Type B pancreatic cell (in vitro differentiated cells): ENCODE measurements at regions not wholly inside any gene's neighbourhood (a gene's known extent, or its start where the extent isn't known, plus 50 kb on each side); places are given as distances from the start of the nearest gene placed in this dataset.

Source experiments
- DNase-seq: peaks from one replicate; pipeline ENCODE4 v3.0.0; 2021; ENCODE audit warnings: mixed read lengths; ENCODE audit not compliant: unreplicated experiment; ENCODE audit errors: extremely low spot score
- H3K27ac Mint-ChIP-seq: 2 replicates; pipeline ENCODE4 v1.8.0; 2021; ENCODE audit warnings: mild to moderate bottlenecking, mixed read lengths
- H3K27me3 Mint-ChIP-seq: 2 replicates; pipeline ENCODE4 v1.8.0; 2021; ENCODE audit warnings: mixed read lengths
- H3K36me3 Mint-ChIP-seq: 2 replicates; pipeline ENCODE4 v1.8.0; 2021; ENCODE audit warnings: mixed read lengths
- H3K4me1 Mint-ChIP-seq: one replicate; pipeline ENCODE4 v1.8.0; 2021; ENCODE audit warnings: mixed read lengths; ENCODE audit not compliant: unreplicated experiment
- H3K4me3 Mint-ChIP-seq: 2 replicates; pipeline ENCODE4 v1.8.0; 2021; ENCODE audit warnings: mild to moderate bottlenecking, mixed read lengths
- H3K9me3 Mint-ChIP-seq: 2 replicates; pipeline ENCODE4 v1.8.0; 2021; ENCODE audit warnings: mixed read lengths
- TF ChIP-seq, protein P1 (sequence below): fragments of 200-600 bp; sonication (generic); conservative IDR thresholded peaks from 2 replicates; pipeline ENCODE4 v1.5.0; 2021; ENCODE audit warnings: antibody characterized with exemption, mild to moderate bottlenecking

DNA sequence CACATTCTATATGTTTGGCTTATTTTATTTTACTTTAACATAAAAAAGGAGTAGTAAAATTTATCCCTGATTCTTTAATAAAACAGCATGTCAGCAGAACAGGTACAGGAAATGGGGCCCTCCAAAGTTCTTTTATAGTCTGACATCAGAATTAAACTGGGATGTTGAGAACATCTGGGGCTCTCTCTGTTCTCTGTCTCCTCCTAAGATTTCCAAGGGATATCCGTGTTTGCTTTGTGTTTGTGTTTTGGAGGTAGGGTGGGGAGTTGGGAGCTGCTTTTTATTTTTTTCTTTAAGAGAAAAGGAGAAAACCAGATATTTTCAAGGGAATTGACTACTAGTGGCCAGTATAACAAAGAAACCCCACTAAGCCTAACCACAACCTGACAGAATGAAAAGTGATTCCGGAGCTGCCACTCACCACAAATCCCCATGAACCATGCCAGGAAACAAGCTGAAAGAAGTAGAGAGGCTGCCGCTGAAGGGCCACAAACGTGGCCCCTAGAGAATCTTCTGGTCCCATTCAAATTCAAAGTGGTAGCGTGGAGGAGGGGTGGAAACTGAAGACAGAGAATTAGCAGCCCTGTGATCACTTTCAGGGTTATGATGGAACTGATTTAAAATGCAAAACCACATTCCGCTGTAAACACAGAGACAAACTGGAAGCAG is 369.6 kb upstream of the ADGRL2 start:
- H3K27ac Mint-ChIP-seq = no peak overlapping the region
- no peak for DNase-seq
- no peak overlapping the region for H3K4me3 Mint-ChIP-seq
- TF ChIP-seq, protein P1, sequence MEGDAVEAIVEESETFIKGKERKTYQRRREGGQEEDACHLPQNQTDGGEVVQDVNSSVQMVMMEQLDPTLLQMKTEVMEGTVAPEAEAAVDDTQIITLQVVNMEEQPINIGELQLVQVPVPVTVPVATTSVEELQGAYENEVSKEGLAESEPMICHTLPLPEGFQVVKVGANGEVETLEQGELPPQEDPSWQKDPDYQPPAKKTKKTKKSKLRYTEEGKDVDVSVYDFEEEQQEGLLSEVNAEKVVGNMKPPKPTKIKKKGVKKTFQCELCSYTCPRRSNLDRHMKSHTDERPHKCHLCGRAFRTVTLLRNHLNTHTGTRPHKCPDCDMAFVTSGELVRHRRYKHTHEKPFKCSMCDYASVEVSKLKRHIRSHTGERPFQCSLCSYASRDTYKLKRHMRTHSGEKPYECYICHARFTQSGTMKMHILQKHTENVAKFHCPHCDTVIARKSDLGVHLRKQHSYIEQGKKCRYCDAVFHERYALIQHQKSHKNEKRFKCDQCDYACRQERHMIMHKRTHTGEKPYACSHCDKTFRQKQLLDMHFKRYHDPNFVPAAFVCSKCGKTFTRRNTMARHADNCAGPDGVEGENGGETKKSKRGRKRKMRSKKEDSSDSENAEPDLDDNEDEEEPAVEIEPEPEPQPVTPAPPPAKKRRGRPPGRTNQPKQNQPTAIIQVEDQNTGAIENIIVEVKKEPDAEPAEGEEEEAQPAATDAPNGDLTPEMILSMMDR = no peak
- H3K36me3 Mint-ChIP-seq = no peaks in the 10 kb centered on the region
- H3K4me1 Mint-ChIP-seq = peaks cover 45% of the 10 kb centered on the region
- no peaks in the 10 kb centered on the region for H3K27me3 Mint-ChIP-seq
- peaks cover 10% of the 10 kb centered on the region for H3K9me3 Mint-ChIP-seq

DNA sequence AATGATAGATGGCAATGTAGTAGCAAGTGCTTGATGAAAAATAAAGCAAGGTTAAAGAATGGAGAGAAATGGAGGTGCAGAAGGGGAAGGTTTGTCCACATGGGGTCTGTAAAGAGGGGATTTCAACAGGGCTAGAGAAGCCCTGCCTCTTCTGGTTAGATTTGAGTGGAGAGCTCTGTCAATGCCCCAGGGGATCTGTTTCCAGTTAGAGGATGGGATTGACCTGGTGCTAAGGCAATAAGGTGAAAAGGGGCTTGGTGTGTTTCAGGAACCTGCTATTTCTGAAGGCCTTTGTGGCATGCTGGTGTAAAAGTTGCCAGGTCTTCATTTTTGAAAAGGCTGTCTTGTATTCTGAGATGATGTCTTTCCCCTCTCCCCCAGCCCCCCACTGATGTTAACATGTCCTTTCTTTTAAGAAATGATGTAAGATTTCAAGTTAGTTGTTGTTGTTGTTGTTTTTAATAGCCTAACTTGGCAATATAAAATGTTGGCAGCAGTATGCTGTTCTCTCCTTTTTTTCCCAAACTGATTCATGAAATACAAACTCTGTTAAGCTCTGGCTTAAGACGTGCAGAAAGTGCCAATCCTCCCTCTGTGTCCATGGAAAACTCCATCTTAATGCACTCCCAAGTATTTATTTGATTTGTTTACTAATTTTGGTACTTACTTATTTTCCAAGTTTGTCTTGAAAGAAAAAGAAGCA is 370.3 kb upstream of the ADGRL2 start:
- Mint-ChIP-seq H3K4me3 (no peak overlapping the region), H3K9me3 (peaks cover 10% of the 10 kb centered on the region), H3K4me1 (peaks cover 45% of the 10 kb centered on the region), H3K27me3 (no peaks in the 10 kb centered on the region), H3K36me3 (no peaks in the 10 kb centered on the region), H3K27ac (no peak overlapping the region)
- DNase-seq = no peak
- TF ChIP-seq, protein P1 = no peak

DNA sequence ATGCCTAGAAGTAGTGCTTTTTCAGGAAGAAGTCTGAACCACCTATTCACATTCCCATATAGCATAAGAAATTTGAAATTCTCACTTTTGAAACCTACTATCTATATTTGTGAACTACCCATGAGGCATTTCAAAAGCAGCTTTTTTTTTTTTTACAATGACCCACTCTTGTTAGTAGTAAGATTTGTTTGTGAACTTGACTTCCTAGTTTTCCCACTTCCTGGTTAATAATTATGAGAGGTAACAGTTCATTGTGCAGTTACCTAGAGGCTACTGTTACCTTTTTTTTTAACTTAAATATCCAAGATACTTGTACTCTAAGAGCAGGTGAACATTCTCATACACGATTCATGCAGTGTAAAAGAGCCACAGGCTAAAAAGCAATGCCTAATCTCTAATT is 371.7 kb upstream of the ADGRL2 start:
- Mint-ChIP-seq H3K4me1 (peaks cover 45% of the 10 kb centered on the region), H3K27me3 (no peaks in the 10 kb centered on the region), H3K9me3 (peaks cover 10% of the 10 kb centered on the region), H3K27ac (no peak overlapping the region), H3K36me3 (no peaks in the 10 kb centered on the region), H3K4me3 (no peak overlapping the region)
- TF ChIP-seq, protein P1 = no peak
- no peak for DNase-seq

DNA sequence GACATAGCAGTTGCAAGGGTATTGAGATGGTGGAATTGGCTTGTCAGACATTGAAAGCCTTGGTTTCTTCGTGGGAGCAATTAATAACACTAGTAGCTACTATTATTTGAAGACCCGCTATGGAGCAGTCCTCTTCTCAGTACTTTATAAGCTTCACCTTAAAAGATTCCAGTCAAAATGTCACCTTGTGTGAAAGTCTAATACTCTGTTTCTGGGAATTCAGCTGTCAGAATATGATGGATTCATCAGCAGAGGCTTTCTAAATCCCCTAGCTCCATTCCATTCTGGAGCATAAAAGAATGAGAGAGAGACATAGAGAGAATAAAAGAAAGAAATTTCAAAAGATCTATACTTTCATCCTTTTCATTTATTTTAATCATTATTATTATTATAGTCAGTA is 375.9 kb upstream of the ADGRL2 start:
- Mint-ChIP-seq H3K27ac (no peak overlapping the region), H3K36me3 (no peaks in the 10 kb centered on the region), H3K27me3 (no peaks in the 10 kb centered on the region), H3K9me3 (peaks cover 10% of the 10 kb centered on the region), H3K4me3 (no peak overlapping the region), H3K4me1 (peaks cover 14% of the 10 kb centered on the region)
- TF ChIP-seq, protein P1 = no peak
- no peak for DNase-seq

DNA sequence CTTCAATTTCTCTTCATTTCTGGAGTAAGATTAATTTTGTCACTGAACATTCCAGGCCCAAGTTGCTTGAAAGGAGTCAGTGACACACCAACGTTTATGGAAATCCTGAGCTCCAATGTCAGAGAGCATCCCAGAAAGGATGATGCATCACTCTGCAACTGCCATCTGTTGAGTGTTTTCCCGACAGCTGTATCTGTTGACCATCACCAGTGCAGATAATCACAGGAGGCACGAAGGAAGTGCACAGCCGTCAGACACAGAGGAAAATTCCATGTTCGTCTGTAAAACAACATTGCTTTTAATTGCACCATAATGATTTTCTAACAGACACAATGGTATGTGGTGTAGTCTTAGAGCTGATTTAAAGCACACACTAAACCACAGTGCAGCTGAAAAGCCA is 376.7 kb upstream of the ADGRL2 start:
- TF ChIP-seq, protein P1 = no peak
- H3K36me3 Mint-ChIP-seq = no peaks in the 10 kb centered on the region
- H3K4me3 Mint-ChIP-seq = no peak overlapping the region
- H3K27me3 Mint-ChIP-seq = no peaks in the 10 kb centered on the region
- peaks cover 10% of the 10 kb centered on the region for H3K9me3 Mint-ChIP-seq
- no peak overlapping the region for H3K27ac Mint-ChIP-seq
- peaks cover 9% of the 10 kb centered on the region for H3K4me1 Mint-ChIP-seq
- no peak for DNase-seq
